Tibial nerve (tissue), 4 donors: ENCODE measurements at regions not wholly inside any gene's neighbourhood (a gene's known extent, or its start where the extent isn't known, plus 50 kb on each side); places are given as distances from the start of the nearest gene placed in this dataset.

ENCODE experiments used
- EP300 ChIP-seq, 2 donors: sonication (generic); formaldehyde crosslinking; IDR thresholded peaks; one replicate each; pipeline ENCODE4 v1.6.1; 2017; ENCODE audit warnings: antibody characterized with exemption in 2 of 2, mild to moderate bottlenecking in 1 of 2
- POLR2A ChIP-seq, 2 donors: fragments of 450-650 bp; IDR thresholded peaks; one replicate each; pipeline ENCODE4 v1.6.1; 2017; ENCODE audit warnings: antibody characterized with exemption in 2 of 2, mild to moderate bottlenecking in 2 of 2, moderate library complexity in 2 of 2
- TF ChIP-seq, protein P1 (sequence below), 5 experiments: fragments of 200-600 bp in 3 of 5; fragments of 450-650 bp in 2 of 5; sonication (generic) in 3 of 5; IDR thresholded peaks; one replicate each; pipeline ENCODE4 v1.5.1; 2016 to 2019; ENCODE audit warnings: antibody characterized with exemption in 5 of 5, mild to moderate bottlenecking in 3 of 5, moderate library complexity in 2 of 5

DNA sequence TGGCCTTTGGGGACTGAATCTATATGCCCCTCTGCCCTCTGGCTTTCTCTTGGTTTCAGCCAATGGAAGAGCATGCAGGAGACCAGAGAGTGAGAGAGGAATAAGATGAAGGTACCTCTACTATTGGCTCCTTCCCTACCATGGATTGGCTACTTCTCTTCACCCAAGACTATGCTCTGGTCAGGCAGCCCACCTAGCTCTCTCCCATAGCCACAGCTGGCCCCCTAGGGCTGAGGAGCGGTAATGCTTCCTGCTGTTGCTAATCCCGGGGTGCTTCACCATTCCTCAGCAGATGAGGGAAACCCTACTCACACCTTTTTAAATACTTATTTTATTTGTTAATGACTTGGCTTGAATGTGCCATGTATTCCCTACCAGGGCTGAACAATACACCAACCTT is 142.4 kb downstream of the MREG start:
- TF ChIP-seq, protein P1, sequence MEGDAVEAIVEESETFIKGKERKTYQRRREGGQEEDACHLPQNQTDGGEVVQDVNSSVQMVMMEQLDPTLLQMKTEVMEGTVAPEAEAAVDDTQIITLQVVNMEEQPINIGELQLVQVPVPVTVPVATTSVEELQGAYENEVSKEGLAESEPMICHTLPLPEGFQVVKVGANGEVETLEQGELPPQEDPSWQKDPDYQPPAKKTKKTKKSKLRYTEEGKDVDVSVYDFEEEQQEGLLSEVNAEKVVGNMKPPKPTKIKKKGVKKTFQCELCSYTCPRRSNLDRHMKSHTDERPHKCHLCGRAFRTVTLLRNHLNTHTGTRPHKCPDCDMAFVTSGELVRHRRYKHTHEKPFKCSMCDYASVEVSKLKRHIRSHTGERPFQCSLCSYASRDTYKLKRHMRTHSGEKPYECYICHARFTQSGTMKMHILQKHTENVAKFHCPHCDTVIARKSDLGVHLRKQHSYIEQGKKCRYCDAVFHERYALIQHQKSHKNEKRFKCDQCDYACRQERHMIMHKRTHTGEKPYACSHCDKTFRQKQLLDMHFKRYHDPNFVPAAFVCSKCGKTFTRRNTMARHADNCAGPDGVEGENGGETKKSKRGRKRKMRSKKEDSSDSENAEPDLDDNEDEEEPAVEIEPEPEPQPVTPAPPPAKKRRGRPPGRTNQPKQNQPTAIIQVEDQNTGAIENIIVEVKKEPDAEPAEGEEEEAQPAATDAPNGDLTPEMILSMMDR (IDR thresholded peaks at IDR 0.05), result no peak
- TF ChIP-seq POLR2A (IDR thresholded peaks at IDR 0.05), result no peak
- TF ChIP-seq EP300 (IDR thresholded peaks at IDR 0.05), result no peak
